H9 (cell line): ENCODE measurements at regions not wholly inside any gene's neighbourhood (a gene's known extent, or its start where the extent isn't known, plus 50 kb on each side); places are given as distances from the start of the nearest gene placed in this dataset.

ENCODE experiments used
- DNase-seq: peaks from one replicate; pipeline ENCODE4 v3.0.0-alpha.2; 2017
- H2AFZ ChIP-seq: one replicate; pipeline ENCODE4 v1.6.1; 2013; ENCODE audit warnings: mild to moderate bottlenecking, low read length, control low read depth, moderate library complexity
- H2AK5ac ChIP-seq: 2 replicates; pipeline ENCODE4 v1.6.1; 2013; ENCODE audit warnings: low read length, control low read depth, mixed read lengths; ENCODE audit not compliant: insufficient read length
- H2BK120ac ChIP-seq: one replicate; pipeline ENCODE4 v1.6.1; 2013; ENCODE audit warnings: low read depth, mild to moderate bottlenecking, low read length, control low read depth, inconsistent platforms; ENCODE audit not compliant: poor library complexity, severe bottlenecking
- H2BK12ac ChIP-seq: 2 replicates; pipeline ENCODE4 v1.6.1; 2013; ENCODE audit warnings: low read length, control low read depth, mixed read lengths, low read depth; ENCODE audit not compliant: insufficient read length
- H2BK15ac ChIP-seq: 2 replicates; pipeline ENCODE4 v1.6.1; 2013; ENCODE audit warnings: low read depth, low read length, control low read depth
- H2BK20ac ChIP-seq: one replicate; pipeline ENCODE4 v1.6.1; 2013; ENCODE audit warnings: low read depth, mild to moderate bottlenecking, low read length, control low read depth, inconsistent platforms; ENCODE audit not compliant: poor library complexity, severe bottlenecking
- H2BK5ac ChIP-seq: 2 replicates; pipeline ENCODE4 v1.6.1; 2013; ENCODE audit warnings: low read length, control low read depth, mixed read lengths; ENCODE audit not compliant: insufficient read length
- H3K14ac ChIP-seq: 2 replicates; pipeline ENCODE4 v1.6.1; 2013; ENCODE audit warnings: low read length, control low read depth; ENCODE audit not compliant: insufficient read depth
- H3K18ac ChIP-seq: 2 replicates; pipeline ENCODE4 v1.6.1; 2013; ENCODE audit warnings: low read depth, mild to moderate bottlenecking, mixed read lengths, low read length, control low read depth; ENCODE audit not compliant: insufficient read length
- H3K23ac ChIP-seq: 2 replicates; pipeline ENCODE4 v1.6.1; 2013; ENCODE audit warnings: low read length, control low read depth, mixed read lengths, low read depth; ENCODE audit not compliant: insufficient read length
- H3K23me2 ChIP-seq: 2 replicates; pipeline ENCODE4 v1.6.1; 2013; ENCODE audit warnings: low read depth, mild to moderate bottlenecking, mixed read lengths, low read length, control low read depth; ENCODE audit not compliant: insufficient read length, poor library complexity, severe bottlenecking
- H3K27ac ChIP-seq: 2 replicates; pipeline ENCODE4 v1.5.1; 2013; ENCODE audit warnings: low read length, control low read depth, mixed read lengths, low read depth; ENCODE audit not compliant: insufficient read length
- H3K27me3 ChIP-seq: 2 replicates; pipeline ENCODE4 v1.6.1; 2013; ENCODE audit warnings: low read length, control low read depth, inconsistent platforms; ENCODE audit not compliant: insufficient read depth
- H3K4ac ChIP-seq: 2 replicates; pipeline ENCODE4 v1.6.1; 2013; ENCODE audit warnings: low read depth, mild to moderate bottlenecking, control low read depth, inconsistent platforms, low read length, moderate library complexity
- H3K4me1 ChIP-seq: 2 replicates; pipeline ENCODE4 v1.6.1; 2013; ENCODE audit warnings: low read length, control low read depth, inconsistent platforms; ENCODE audit not compliant: insufficient read depth
- H3K4me2 ChIP-seq: 2 replicates; pipeline ENCODE4 v1.6.1; 2013; ENCODE audit warnings: low read length, control low read depth, mixed read lengths; ENCODE audit not compliant: insufficient read length, insufficient read depth
- H3K56ac ChIP-seq: 2 replicates; pipeline ENCODE4 v1.6.1; 2013; ENCODE audit warnings: low read depth, mild to moderate bottlenecking, mixed read lengths, low read length, control low read depth; ENCODE audit not compliant: insufficient read length
- H3K79me1 ChIP-seq: 2 replicates; pipeline ENCODE4 v1.6.1; 2013; ENCODE audit warnings: low read depth, mild to moderate bottlenecking, moderate library complexity, low read length, control low read depth, inconsistent platforms; ENCODE audit not compliant: insufficient read depth, poor library complexity, severe bottlenecking
- H3K79me2 ChIP-seq: 2 replicates; pipeline ENCODE4 v1.6.1; 2013; ENCODE audit warnings: low read length, control low read depth, inconsistent platforms; ENCODE audit not compliant: insufficient read depth
- H3K9ac ChIP-seq: 2 replicates; pipeline ENCODE4 v1.6.1; 2013; ENCODE audit warnings: low read length, control low read depth, mixed read lengths; ENCODE audit not compliant: insufficient read length; ENCODE audit errors: extremely low read depth
- H3K9me3 ChIP-seq: one replicate; pipeline ENCODE4 v1.6.1; 2013; ENCODE audit warnings: low read depth, low read length, inconsistent platforms; ENCODE audit not compliant: control insufficient read depth
- H3T11ph ChIP-seq: one replicate; pipeline ENCODE4 v1.6.1; 2013; ENCODE audit warnings: mild to moderate bottlenecking, low read length, control low read depth, inconsistent platforms
- H4K20me1 ChIP-seq: one replicate; pipeline ENCODE4 v1.6.1; 2013; ENCODE audit not compliant: control insufficient read depth, insufficient read length, insufficient read depth
- H4K5ac ChIP-seq: 2 replicates; pipeline ENCODE4 v1.6.1; 2013; ENCODE audit warnings: low read depth, mild to moderate bottlenecking, mixed read lengths, low read length, control low read depth; ENCODE audit not compliant: insufficient read length
- H4K8ac ChIP-seq: replicated peaks from 2 replicates; pipeline ENCODE4 v1.6.1; 2013; ENCODE audit warnings: low read length, control low read depth, mixed read lengths, low read depth; ENCODE audit not compliant: insufficient read length
- H4K91ac ChIP-seq: 2 replicates; pipeline ENCODE4 v1.6.1; 2013; ENCODE audit warnings: low read depth, mild to moderate bottlenecking, moderate library complexity, mixed read lengths, low read length, control low read depth; ENCODE audit not compliant: insufficient read length
- H3K27ac Mint-ChIP-seq, 3 experiments: 2 replicates in 2 of 3; 3 replicates in 1 of 3; pipeline ENCODE4 v1.8.0; 2020 to 2021; ENCODE audit warnings: mixed read lengths in 3 of 3, mild to moderate bottlenecking in 1 of 3, moderate library complexity in 1 of 3
- H3K27me3 Mint-ChIP-seq: 2 replicates; pipeline ENCODE4 v1.8.0; 2021; ENCODE audit warnings: low read depth, mild to moderate bottlenecking, moderate library complexity, mixed read lengths
- H3K36me3 Mint-ChIP-seq, 3 experiments: 2 replicates in 2 of 3; 3 replicates in 1 of 3; pipeline ENCODE4 v1.8.0; 2020 to 2021; ENCODE audit warnings: low read depth in 3 of 3, mixed read lengths in 3 of 3; ENCODE audit not compliant: insufficient read depth in 1 of 3
- H3K4me1 Mint-ChIP-seq, 2 experiments: 2 replicates each; pipeline ENCODE4 v1.8.0; 2020; ENCODE audit warnings: mixed read lengths in 2 of 2
- H3K4me3 Mint-ChIP-seq, 2 experiments: 2 replicates in 1 of 2; 3 replicates in 1 of 2; pipeline ENCODE4 v1.8.0; 2020 to 2021; ENCODE audit warnings: mild to moderate bottlenecking in 2 of 2, mixed read lengths in 2 of 2, moderate library complexity in 1 of 2
- H3K9me3 Mint-ChIP-seq, 2 experiments: 2 replicates in 1 of 2; 3 replicates in 1 of 2; pipeline ENCODE4 v1.8.0; 2020; ENCODE audit warnings: mild to moderate bottlenecking in 2 of 2, mixed read lengths in 2 of 2, moderate library complexity in 1 of 2
- CTCF ChIP-seq: fragments of 200-600 bp; sonication (generic); conservative IDR thresholded peaks from 3 replicates; pipeline ENCODE4 v1.8.0; 2021; ENCODE audit warnings: antibody characterized with exemption, mild to moderate bottlenecking
- WGBS: extraction: QIAGEN DNeasy Blood & Tissue Kit; methylation state at CpG from one replicate; pipeline ENCODE4 v1.1.7; 2013; ENCODE audit warnings: missing lambda C conversion rate, low lambda C conversion rate, mixed read lengths; ENCODE audit not compliant: insufficient read length; ENCODE audit errors: extremely low coverage; 5-methylcytosine and 5-hydroxymethylcytosine counted together

DNA sequence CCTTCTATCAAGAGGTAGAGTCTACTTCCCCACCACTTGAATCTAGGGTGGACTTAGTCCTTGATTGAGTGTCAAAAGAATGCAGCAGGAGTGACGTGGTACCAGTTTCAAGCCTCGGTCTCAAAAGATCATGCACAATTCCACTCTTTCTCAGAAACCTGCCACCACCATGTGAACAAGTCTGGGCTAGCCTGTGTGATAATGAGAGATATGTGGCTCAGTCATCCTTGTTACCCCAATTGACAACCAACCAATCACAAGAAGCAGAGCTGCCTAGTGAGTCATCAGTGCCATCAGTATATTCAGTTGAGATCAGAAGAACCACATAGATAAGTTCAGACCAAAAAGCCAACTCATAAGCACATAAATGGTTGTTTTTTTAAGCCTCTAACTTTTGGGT lies 374.5 kb downstream of the IL20RB start:
- no peak overlapping the region for H3K56ac ChIP-seq
- no peaks in the 10 kb centered on the region for H4K20me1 ChIP-seq
- H3K9me3 ChIP-seq: no peaks in the 10 kb centered on the region
- no peak overlapping the region for H2BK12ac ChIP-seq
- H3K4me2 ChIP-seq: no peak overlapping the region
- no peak overlapping the region for H3K27ac Mint-ChIP-seq
- no peaks in the 10 kb centered on the region for H3K79me2 ChIP-seq
- H2BK15ac ChIP-seq: no peak overlapping the region
- H3K27me3 Mint-ChIP-seq: no peaks in the 10 kb centered on the region; the same call in 1 of the 2 replicates
- no peak for DNase-seq
- H3K27ac ChIP-seq: no peak overlapping the region
- no peak overlapping the region for H4K8ac ChIP-seq
- H2BK20ac ChIP-seq: no peak overlapping the region
- H3K4me1 Mint-ChIP-seq: peaks cover 18 to 21% of the 10 kb centered on the region in 2 experiments
- H3K14ac ChIP-seq: no peak overlapping the region
- no peak overlapping the region for H2AFZ ChIP-seq
- no peak overlapping the region for H3K9ac ChIP-seq
- no peak overlapping the region for H4K91ac ChIP-seq
- no peaks in the 10 kb centered on the region for H3K79me1 ChIP-seq
- no peak overlapping the region for H4K5ac ChIP-seq
- H3K4ac ChIP-seq: no peak overlapping the region
- peaks cover 2 to 5% of the 10 kb centered on the region in 2 experiments; a peak in 2 of 5 replicates for H3K9me3 Mint-ChIP-seq
- H3T11ph ChIP-seq: no peak overlapping the region
- no peak overlapping the region for H2BK120ac ChIP-seq
- TF ChIP-seq CTCF: no peak
- no peak overlapping the region for H2AK5ac ChIP-seq
- no peaks in the 10 kb centered on the region for H3K4me1 ChIP-seq
- no peaks in the 10 kb centered on the region for H3K36me3 Mint-ChIP-seq
- WGBS: no CpG with 5 or more reads among the region's 2 CpGs
- H2BK5ac ChIP-seq: no peak overlapping the region
- H3K4me3 Mint-ChIP-seq: no peak overlapping the region
- no peak overlapping the region for H3K18ac ChIP-seq
- no peaks in the 10 kb centered on the region for H3K23me2 ChIP-seq
- no peaks in the 10 kb centered on the region for H3K27me3 ChIP-seq
- no peak overlapping the region for H3K23ac ChIP-seq
